HFFc6 (cell line): ENCODE measurements at regions not wholly inside any gene's neighbourhood (a gene's known extent, or its start where the extent isn't known, plus 50 kb on each side); places are given as distances from the start of the nearest gene placed in this dataset.

Experiments used
- DNase-seq: peaks from one replicate; pipeline ENCODE4 v3.0.0-alpha.2; 2018
- H3K27ac Mint-ChIP-seq: 2 replicates; pipeline ENCODE4 v1.8.0; 2020; ENCODE audit warnings: mild to moderate bottlenecking, mixed read lengths
- H3K27me3 Mint-ChIP-seq: 2 replicates; pipeline ENCODE4 v1.8.0; 2021; ENCODE audit warnings: mild to moderate bottlenecking, moderate library complexity, mixed read lengths; ENCODE audit not compliant: insufficient read depth
- H3K36me3 Mint-ChIP-seq: 2 replicates; pipeline ENCODE4 v1.8.0; 2021; ENCODE audit warnings: low read depth, mixed read lengths
- H3K4me1 Mint-ChIP-seq: 2 replicates; pipeline ENCODE4 v1.8.0; 2020; ENCODE audit warnings: low read depth, mixed read lengths
- H3K4me3 Mint-ChIP-seq: 2 replicates; pipeline ENCODE4 v1.8.0; 2020; ENCODE audit warnings: mild to moderate bottlenecking, moderate library complexity, mixed read lengths
- H3K9me3 Mint-ChIP-seq: 2 replicates; pipeline ENCODE4 v1.8.0; 2020; ENCODE audit warnings: mild to moderate bottlenecking, mixed read lengths
- TF ChIP-seq, protein P1 (sequence below): fragments of 200-600 bp; sonication (generic); IDR thresholded peaks from 2 replicates; pipeline ENCODE4 v1.5.0; 2021; ENCODE audit warnings: antibody characterized with exemption, mild to moderate bottlenecking

DNA sequence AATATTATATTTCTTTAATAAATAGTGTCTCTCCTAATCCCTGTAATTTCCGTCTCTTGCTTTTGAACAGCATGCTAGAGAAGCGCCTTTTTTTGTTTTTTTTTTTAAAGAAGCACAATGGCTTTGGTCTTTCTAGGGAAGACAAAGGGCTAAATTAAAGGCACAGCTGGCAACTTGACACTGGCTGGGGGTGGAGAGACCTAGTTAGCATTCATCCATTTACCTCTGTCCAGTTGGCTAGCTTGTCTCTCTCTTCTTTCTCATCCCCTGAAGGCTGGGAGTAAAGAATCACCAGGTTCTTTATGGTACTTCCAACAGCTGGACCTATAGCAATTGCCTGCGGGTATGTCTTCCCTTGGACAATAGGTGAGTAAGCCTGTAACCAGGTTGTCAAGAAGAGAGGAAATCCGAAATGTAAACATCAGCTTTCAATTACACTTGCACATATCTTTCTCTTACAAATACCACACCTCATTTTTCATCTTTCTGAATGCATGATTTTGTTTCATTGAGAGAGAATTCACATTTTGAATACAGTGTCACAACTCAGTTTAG, 178.4 kb upstream of the GPR101 start:
- DNase-seq: no peak
- TF ChIP-seq, protein P1, sequence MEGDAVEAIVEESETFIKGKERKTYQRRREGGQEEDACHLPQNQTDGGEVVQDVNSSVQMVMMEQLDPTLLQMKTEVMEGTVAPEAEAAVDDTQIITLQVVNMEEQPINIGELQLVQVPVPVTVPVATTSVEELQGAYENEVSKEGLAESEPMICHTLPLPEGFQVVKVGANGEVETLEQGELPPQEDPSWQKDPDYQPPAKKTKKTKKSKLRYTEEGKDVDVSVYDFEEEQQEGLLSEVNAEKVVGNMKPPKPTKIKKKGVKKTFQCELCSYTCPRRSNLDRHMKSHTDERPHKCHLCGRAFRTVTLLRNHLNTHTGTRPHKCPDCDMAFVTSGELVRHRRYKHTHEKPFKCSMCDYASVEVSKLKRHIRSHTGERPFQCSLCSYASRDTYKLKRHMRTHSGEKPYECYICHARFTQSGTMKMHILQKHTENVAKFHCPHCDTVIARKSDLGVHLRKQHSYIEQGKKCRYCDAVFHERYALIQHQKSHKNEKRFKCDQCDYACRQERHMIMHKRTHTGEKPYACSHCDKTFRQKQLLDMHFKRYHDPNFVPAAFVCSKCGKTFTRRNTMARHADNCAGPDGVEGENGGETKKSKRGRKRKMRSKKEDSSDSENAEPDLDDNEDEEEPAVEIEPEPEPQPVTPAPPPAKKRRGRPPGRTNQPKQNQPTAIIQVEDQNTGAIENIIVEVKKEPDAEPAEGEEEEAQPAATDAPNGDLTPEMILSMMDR: no peak
- H3K27ac Mint-ChIP-seq: no peak overlapping the region
- no peak overlapping the region for H3K4me3 Mint-ChIP-seq
- H3K9me3 Mint-ChIP-seq: peaks cover 4% of the 10 kb centered on the region
- H3K27me3 Mint-ChIP-seq: peaks cover 1% of the 10 kb centered on the region; the same call in 1 of the 2 replicates
- no peaks in the 10 kb centered on the region for H3K4me1 Mint-ChIP-seq
- no peaks in the 10 kb centered on the region for H3K36me3 Mint-ChIP-seq

DNA sequence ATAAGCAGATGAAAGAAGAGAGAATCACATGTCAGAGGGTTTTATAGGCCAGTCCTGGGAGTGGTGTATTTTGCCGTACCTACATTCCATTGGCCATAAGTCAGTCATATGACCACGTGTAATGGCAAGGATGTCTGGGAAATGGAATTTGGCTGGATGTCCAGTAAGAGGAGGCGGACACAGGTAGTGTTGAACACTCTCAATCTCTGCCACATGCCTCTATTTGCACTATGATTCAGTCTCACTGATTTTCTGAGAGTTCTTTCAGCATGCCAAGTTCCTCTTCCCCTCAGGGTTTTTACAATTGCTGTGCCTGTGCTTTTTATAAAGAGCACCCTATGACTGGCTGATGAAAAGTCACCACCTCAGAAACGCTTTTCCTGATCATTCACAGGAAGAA, 164.2 kb upstream of the GPR101 start:
- Mint-ChIP-seq H3K27ac (no peak overlapping the region), H3K36me3 (no peaks in the 10 kb centered on the region), H3K4me1 (no peaks in the 10 kb centered on the region), H3K9me3 (peaks cover 5% of the 10 kb centered on the region), H3K4me3 (no peak overlapping the region), H3K27me3 (no peaks in the 10 kb centered on the region; the same call in 1 of the 2 replicates)
- DNase-seq: no peak
- TF ChIP-seq, protein P1: no peak

DNA sequence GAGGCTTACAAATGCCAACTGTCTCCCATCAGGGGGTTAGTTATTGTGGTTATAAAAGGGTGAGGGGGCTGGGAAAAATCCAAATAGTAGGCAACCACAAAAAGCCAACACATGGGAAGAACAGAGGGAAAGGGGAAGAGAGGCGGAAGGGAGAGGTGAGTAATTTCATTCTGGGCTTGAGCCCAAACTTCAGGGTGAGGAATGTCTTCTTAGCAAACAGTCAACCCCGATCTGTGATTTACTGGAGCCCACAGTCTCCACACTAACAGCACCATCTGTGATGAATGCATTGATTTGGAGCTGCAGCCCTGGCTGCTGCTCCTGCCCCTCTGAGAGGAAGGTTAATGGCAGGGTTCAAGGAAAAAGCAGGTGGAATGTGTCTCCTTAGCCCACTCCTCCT, 162.2 kb upstream of the GPR101 start:
- Mint-ChIP-seq H3K36me3 (no peaks in the 10 kb centered on the region), H3K27ac (no peak overlapping the region), H3K4me1 (no peaks in the 10 kb centered on the region), H3K4me3 (no peak overlapping the region), H3K27me3 (no peaks in the 10 kb centered on the region), H3K9me3 (peaks cover 5% of the 10 kb centered on the region; the same call in 1 of the 2 replicates)
- TF ChIP-seq, protein P1: no peak
- DNase-seq: no peak

DNA sequence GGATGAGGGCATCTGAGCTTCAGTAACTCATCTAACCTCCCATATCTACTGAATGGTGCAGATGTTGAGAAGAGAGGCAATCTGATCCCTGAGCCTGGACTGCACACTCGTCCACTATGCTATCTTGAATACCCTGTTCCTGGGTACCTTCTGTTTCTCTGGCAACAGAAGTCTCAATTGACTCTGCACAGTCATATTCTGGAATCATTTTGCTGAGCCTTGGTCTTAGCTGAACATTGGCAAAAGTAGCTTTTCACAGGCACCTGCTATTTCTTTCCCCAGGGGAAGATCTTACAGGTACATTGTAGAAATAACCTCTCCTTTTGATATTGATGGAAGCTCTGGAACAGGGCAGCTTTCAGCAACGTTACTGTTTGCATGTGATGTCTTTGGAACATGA, 161.5 kb upstream of the GPR101 start:
- Mint-ChIP-seq H3K4me1 (no peaks in the 10 kb centered on the region), H3K9me3 (peaks cover 5% of the 10 kb centered on the region; the same call in 1 of the 2 replicates), H3K27ac (no peak overlapping the region), H3K4me3 (no peak overlapping the region), H3K36me3 (no peaks in the 10 kb centered on the region), H3K27me3 (no peaks in the 10 kb centered on the region)
- DNase-seq: no peak
- TF ChIP-seq, protein P1: no peak

DNA sequence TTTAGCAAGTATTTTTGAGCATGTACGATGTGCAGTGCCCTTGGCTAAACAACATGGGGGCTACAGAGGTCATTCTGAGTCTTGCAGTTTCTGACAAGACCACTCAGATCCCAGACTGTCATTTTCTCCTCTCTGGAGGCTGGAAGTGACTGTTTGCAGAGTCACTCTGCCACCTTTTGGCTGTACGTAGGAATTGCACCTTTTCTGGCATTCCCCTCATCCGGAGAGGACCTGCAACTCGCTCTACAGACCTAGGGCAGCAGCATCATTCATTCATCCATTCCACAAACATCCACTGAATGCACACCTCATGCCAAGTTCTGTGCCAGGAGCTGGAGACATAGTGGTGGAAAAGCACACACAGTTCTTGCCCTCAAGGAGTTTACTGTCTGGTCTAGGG, 160.4 kb upstream of the GPR101 start:
- H3K4me3 Mint-ChIP-seq: no peak overlapping the region
- DNase-seq: no peak
- no peaks in the 10 kb centered on the region for H3K27me3 Mint-ChIP-seq
- TF ChIP-seq, protein P1: peak; percentile 38; the same call in 1 of the 2 replicates
- H3K4me1 Mint-ChIP-seq: no peaks in the 10 kb centered on the region
- no peak overlapping the region for H3K27ac Mint-ChIP-seq
- H3K36me3 Mint-ChIP-seq: no peaks in the 10 kb centered on the region
- H3K9me3 Mint-ChIP-seq: peaks cover 5% of the 10 kb centered on the region; the same call in 1 of the 2 replicates
